Astrocyte (in vitro differentiated cells and primary cell): ENCODE measurements at regions not wholly inside any gene's neighbourhood (a gene's known extent, or its start where the extent isn't known, plus 50 kb on each side); places are given as distances from the start of the nearest gene placed in this dataset.

Source experiments
- DNase-seq: peaks from one replicate; pipeline ENCODE4 v3.0.0-alpha.2; 2010; ENCODE audit warnings: low read depth
- FAIRE-seq: peaks from 2 replicates; lab custom pipeline; 2011; peaks lifted over from hg19 to GRCh38; lab: Jason Lieb, UNC
- H2AFZ ChIP-seq: 2 replicates; pipeline ENCODE4 v1.6.0; 2012; ENCODE audit warnings: low read depth, low read length, inconsistent platforms
- H3K27ac ChIP-seq: 2 replicates; pipeline ENCODE4 v1.5.1; 2011; ENCODE audit warnings: low read depth, low read length, inconsistent platforms
- H3K27me3 ChIP-seq: 2 replicates; pipeline ENCODE4 v1.6.0; 2011; ENCODE audit warnings: low read length, inconsistent platforms; ENCODE audit not compliant: insufficient read depth
- H3K36me3 ChIP-seq: 2 replicates; pipeline ENCODE4 v1.5.1; 2011; ENCODE audit warnings: low read length, inconsistent platforms; ENCODE audit not compliant: insufficient read depth
- H3K4me1 ChIP-seq: 2 replicates; pipeline ENCODE4 v1.5.1; 2011; ENCODE audit warnings: low read length, inconsistent platforms; ENCODE audit not compliant: insufficient read depth
- H3K4me2 ChIP-seq: 2 replicates; pipeline ENCODE4 v1.6.0; 2012; ENCODE audit warnings: low read length, inconsistent platforms
- H3K4me3 ChIP-seq: 2 replicates; pipeline ENCODE4 v1.5.1; 2011; ENCODE audit warnings: low read depth, mild to moderate bottlenecking, low read length, inconsistent platforms; ENCODE audit not compliant: insufficient read depth
- H3K79me2 ChIP-seq: 2 replicates; pipeline ENCODE4 v1.6.0; 2012; ENCODE audit warnings: mild to moderate bottlenecking, low read length, inconsistent platforms; ENCODE audit not compliant: insufficient read depth
- H3K9ac ChIP-seq: 2 replicates; pipeline ENCODE4 v1.6.0; 2012; ENCODE audit warnings: mild to moderate bottlenecking, low read length, inconsistent platforms
- H3K9me3 ChIP-seq: 2 replicates; pipeline ENCODE4 v1.5.1; 2012; ENCODE audit warnings: low read depth, mild to moderate bottlenecking, low read length, inconsistent platforms; ENCODE audit not compliant: insufficient read depth
- H4K20me1 ChIP-seq: 2 replicates; pipeline ENCODE4 v1.6.0; 2012; ENCODE audit warnings: low read length, inconsistent platforms; ENCODE audit not compliant: insufficient read depth
- H3K27ac Mint-ChIP-seq: one replicate; pipeline ENCODE4 v1.8.0; 2021; ENCODE audit warnings: mild to moderate bottlenecking, mixed read lengths; ENCODE audit not compliant: unreplicated experiment
- H3K27me3 Mint-ChIP-seq: one replicate; pipeline ENCODE4 v1.8.0; 2021; ENCODE audit warnings: low read depth, mixed read lengths; ENCODE audit not compliant: unreplicated experiment
- H3K36me3 Mint-ChIP-seq: one replicate; pipeline ENCODE4 v1.8.0; 2021; ENCODE audit warnings: low read depth, mixed read lengths; ENCODE audit not compliant: unreplicated experiment
- H3K4me1 Mint-ChIP-seq: one replicate; pipeline ENCODE4 v1.8.0; 2021; ENCODE audit warnings: low read depth, mixed read lengths; ENCODE audit not compliant: unreplicated experiment
- H3K4me3 Mint-ChIP-seq: one replicate; pipeline ENCODE4 v1.8.0; 2021; ENCODE audit warnings: mild to moderate bottlenecking, moderate library complexity, mixed read lengths; ENCODE audit not compliant: unreplicated experiment
- H3K9me3 Mint-ChIP-seq: one replicate; pipeline ENCODE4 v1.8.0; 2021; ENCODE audit warnings: mild to moderate bottlenecking, mixed read lengths; ENCODE audit not compliant: unreplicated experiment
- CTCF ChIP-seq: IDR thresholded peaks from 2 replicates; pipeline ENCODE4 v1.5.1; 2011; ENCODE audit warnings: low read depth, mild to moderate bottlenecking, inconsistent platforms, low read length, moderate library complexity; ENCODE audit not compliant: insufficient read depth
- EZH2 ChIP-seq: IDR thresholded peaks from 2 replicates; pipeline ENCODE4 v1.6.1; 2012; ENCODE audit warnings: mild to moderate bottlenecking, low read length, inconsistent platforms; ENCODE audit not compliant: insufficient read depth

GRCh38 chrX:7580127-7580526 is 262.8 kb upstream of the VCX start:
- H3K4me3 ChIP-seq, result no peak overlapping the region
- no peaks in the 10 kb centered on the region for H4K20me1 ChIP-seq
- FAIRE-seq (no peak), DNase-seq (no peak)
- Mint-ChIP-seq H3K4me1 (no peaks in the 10 kb centered on the region), H3K4me3 (no peak overlapping the region), H3K9me3 (no peaks in the 10 kb centered on the region), H3K27me3 (no peaks in the 10 kb centered on the region), H3K27ac (no peak overlapping the region), H3K36me3 (no peaks in the 10 kb centered on the region)
- no peak overlapping the region for H3K27ac ChIP-seq
- no peak overlapping the region for H3K4me2 ChIP-seq
- H2AFZ ChIP-seq, result no peak overlapping the region
- no peaks in the 10 kb centered on the region for H3K9me3 ChIP-seq
- TF ChIP-seq EZH2, result no peak
- no peak for TF ChIP-seq CTCF
- no peaks in the 10 kb centered on the region for H3K36me3 ChIP-seq
- H3K9ac ChIP-seq, result no peak overlapping the region
- H3K27me3 ChIP-seq, result no peaks in the 10 kb centered on the region
- no peaks in the 10 kb centered on the region for H3K79me2 ChIP-seq
- H3K4me1 ChIP-seq, result no peaks in the 10 kb centered on the region

- FAIRE-seq (peak; percentile 68), DNase-seq (no peak)
- H3K4me3 Mint-ChIP-seq, result no peak overlapping the region
- H3K36me3 ChIP-seq, result no peaks in the 10 kb centered on the region
- no peaks in the 10 kb centered on the region for H3K27me3 Mint-ChIP-seq
- no peaks in the 10 kb centered on the region for H3K9me3 Mint-ChIP-seq
- TF ChIP-seq CTCF, result no peak
- no peak for TF ChIP-seq EZH2
- no peaks in the 10 kb centered on the region for H4K20me1 ChIP-seq
- no peaks in the 10 kb centered on the region for H3K4me1 ChIP-seq
- H3K27ac Mint-ChIP-seq, result no peak overlapping the region
- H3K9me3 ChIP-seq, result no peaks in the 10 kb centered on the region
- no peak overlapping the region for H2AFZ ChIP-seq
- H3K79me2 ChIP-seq, result no peaks in the 10 kb centered on the region
- no peaks in the 10 kb centered on the region for H3K4me1 Mint-ChIP-seq
- H3K9ac ChIP-seq, result no peak overlapping the region
- no peaks in the 10 kb centered on the region for H3K36me3 Mint-ChIP-seq
- H3K27ac ChIP-seq, result no peak overlapping the region
- H3K4me3 ChIP-seq, result no peak overlapping the region
- no peak overlapping the region for H3K4me2 ChIP-seq
- H3K27me3 ChIP-seq, result no peaks in the 10 kb centered on the region
Measured at GRCh38 chrX:7574325-7574724, 268.6 kb upstream of the VCX start.

DNA sequence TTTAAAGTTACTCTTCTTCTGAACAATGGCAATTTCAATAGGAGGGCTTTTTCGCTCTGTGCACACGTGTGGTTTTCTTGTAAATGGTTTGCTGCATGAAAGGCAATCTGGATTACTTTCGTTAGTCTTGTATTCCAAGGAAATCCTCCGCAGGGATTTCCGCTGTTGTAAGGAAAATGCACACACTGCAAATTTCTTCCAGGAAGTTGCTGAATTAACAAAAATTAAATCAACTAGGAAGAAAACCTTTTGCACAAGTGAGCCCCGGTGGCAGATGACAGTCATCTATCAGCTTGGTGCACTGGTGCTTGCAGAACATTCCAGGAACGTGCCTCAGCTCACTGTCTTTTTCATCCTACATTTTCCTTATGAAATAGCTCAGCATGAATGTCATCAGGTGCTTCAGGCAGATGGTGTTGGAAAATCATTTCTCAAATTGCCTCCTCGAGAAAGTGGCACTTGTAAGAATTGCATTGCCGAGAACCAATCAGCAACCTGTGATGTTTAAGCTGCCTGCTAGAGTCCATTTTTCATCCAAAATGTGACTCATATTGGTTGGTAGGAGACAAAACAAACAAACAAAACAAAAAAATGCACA is 272.4 kb upstream of the VCX start:
- no peaks in the 10 kb centered on the region for H3K4me1 ChIP-seq
- H3K79me2 ChIP-seq, result no peaks in the 10 kb centered on the region
- no peaks in the 10 kb centered on the region for H3K9me3 Mint-ChIP-seq
- no peak overlapping the region for H3K4me2 ChIP-seq
- FAIRE-seq, result peak; percentile 39
- H3K4me3 Mint-ChIP-seq, result no peak overlapping the region
- H3K27me3 Mint-ChIP-seq, result no peaks in the 10 kb centered on the region
- DNase-seq, result no peak
- H4K20me1 ChIP-seq, result no peaks in the 10 kb centered on the region
- no peak overlapping the region for H3K4me3 ChIP-seq
- H3K27me3 ChIP-seq, result no peaks in the 10 kb centered on the region
- H3K27ac ChIP-seq, result no peak overlapping the region
- no peak overlapping the region for H2AFZ ChIP-seq
- no peaks in the 10 kb centered on the region for H3K9me3 ChIP-seq
- H3K36me3 ChIP-seq, result no peaks in the 10 kb centered on the region
- H3K36me3 Mint-ChIP-seq, result no peaks in the 10 kb centered on the region
- no peak overlapping the region for H3K9ac ChIP-seq
- TF ChIP-seq CTCF (no peak), EZH2 (no peak)
- H3K27ac Mint-ChIP-seq, result no peak overlapping the region
- no peaks in the 10 kb centered on the region for H3K4me1 Mint-ChIP-seq
